HG02840 (cell line): ENCODE measurements at regions not wholly inside any gene's neighbourhood (a gene's known extent, or its start where the extent isn't known, plus 50 kb on each side); places are given as distances from the start of the nearest gene placed in this dataset.

ENCODE experiments used
- ATAC-seq: cut with Tn5 transposase; IDR thresholded peaks from one replicate; pipeline ENCODE4 v1.9.1; 2021; ENCODE audit warnings: mild to moderate bottlenecking, moderate library complexity, moderate number of reproducible peaks; ENCODE audit not compliant: unreplicated experiment, low FRiP score

DNA sequence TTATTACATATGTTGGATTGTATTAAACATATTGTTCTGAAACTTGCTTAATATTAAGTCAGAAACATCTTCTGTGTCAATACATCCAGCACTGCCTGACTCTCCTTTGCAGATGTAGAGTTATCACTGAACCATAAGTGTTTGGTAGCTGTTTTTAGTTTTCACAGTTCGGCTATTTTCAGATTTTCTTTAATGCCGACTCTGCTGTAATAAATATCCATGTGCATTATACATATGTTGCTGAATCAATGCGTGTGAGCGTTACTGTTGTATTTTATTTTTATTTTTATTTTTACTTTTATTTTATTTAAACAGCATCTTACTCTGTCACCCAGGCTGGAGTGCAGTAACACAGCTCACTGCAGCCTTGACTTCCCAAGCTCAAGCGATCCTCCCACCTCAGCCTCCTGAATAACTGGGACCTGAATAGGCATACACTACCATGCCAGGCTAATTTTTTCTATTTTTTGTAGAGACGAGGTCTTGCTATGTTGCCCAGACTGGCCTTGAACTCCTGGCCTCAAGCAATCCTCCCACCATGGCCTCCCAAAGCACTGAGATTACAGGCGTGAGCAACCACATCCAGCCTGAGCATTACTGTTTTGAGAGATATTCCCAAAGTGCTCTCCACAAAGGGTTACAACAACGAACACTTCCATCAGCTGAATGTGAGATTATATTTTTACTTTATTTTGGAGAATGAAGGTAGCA is 50.7 kb upstream of the NOCT start:
- no peak for ATAC-seq

DNA sequence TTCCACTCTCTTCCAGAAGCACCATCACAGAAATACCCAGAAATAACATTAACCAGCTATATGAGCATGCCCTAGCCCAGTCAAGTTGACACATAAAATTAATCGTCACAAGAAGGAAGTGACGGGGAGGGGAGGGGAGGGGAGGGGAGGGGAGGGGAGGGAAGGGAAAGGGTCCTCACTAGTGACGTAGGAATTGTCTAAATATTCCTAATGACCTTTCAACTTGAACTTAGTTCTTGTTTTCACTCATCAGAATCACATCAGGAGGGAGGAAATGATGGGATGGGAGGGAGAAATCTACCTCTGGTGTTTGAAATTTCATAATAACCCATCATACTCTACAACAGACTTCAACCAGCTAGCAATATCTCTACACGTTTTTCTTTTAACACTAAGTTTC is 52.2 kb upstream of the NOCT start:
- no peak for ATAC-seq

DNA sequence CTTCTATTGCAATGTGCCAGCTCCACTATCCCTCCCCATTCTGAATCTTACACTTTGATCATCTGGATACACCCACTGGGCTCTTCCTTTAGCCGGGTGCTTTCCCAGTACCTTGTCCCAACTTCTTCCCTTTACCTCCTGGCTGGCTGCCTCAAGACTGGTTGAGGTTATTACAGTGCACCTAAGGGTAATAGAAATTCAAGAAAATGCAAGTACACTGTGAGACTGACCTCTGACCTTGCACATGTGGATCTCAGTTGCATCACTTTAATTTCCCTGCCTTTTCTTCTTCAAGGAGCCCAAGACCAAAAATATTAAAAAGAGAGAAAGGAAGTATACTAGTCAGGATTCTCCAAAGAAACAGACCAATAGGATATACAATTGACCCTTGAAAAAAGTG is 53.9 kb upstream of the NOCT start:
- no peak for ATAC-seq

DNA sequence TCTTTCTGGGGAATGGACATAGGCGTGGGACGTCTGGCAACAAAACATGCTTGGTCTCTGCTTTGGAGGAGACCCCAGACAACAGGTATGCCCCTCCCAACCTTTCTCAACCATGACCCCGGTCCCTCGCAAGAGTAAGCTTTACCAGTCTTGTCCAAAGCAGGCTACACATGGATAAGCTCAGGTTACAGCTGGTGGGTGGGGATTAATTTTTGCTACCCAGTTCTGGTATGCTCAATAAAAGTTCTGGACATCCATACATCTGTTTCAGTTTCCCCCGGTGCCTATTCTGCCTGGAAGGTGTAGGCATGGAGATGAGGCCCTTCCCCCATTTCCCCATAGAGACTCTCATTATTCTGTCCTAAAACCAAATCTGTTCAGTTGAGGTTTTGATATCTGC is 54.5 kb upstream of the NOCT start:
- ATAC-seq: no peak

DNA sequence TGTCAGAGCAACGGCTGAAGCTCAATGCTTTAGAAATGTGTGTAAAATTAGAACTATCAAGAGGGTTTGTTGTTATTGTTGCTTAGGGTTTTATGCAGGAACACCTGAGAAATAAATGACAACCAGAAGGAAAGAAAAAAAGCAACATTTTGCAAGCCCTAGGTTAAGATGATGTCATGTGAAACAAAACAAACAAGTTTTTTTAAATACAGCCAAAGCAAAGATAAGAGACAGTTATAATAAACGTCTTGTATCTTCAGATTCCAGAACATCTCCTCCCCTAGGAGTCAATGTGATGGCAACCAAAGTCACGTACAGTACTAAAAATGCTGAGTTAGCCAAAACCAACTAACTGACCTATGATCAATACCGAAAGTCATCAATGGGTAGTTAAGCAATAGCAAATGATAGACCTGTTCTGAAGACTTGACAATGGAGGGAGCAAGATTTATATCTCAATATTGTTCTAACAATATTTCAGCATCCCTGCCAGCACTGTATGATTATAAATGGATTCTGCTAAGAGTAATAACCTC is 55.3 kb upstream of the NOCT start:
- no peak for ATAC-seq

DNA sequence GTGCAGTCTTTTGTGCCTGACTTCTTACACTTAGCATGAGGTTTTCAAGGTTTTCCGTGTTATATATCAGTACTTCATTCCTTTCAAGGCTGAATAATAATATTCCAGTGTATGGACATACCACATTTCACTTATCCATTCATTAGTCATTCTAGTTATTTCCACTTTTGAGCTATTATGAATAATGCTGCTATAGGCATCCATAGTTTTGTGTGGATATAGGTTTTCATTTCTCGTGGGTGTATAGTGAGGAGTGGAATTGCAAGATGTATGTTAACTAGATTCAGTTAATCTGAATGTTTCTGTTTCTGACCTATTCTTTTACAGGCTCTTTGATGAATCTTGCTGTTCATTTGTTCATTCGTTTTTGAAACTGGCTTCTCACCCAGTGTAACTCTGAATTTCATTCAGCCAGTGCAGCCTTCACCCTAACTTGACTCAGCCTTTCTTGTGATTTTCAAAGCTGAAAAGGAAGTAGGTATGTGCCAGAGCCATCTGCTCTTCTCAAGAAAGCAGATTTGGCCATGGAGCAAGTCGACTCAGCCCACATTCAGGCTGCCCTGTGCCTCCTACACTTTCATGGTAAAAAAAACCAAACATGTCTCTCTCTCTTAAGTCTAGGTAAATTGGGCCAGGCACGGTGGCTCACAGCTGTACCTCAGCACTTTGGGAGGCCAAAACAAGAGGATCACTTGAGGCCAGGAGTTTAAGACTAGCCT is 56.3 kb upstream of the NOCT start:
- no peak for ATAC-seq

DNA sequence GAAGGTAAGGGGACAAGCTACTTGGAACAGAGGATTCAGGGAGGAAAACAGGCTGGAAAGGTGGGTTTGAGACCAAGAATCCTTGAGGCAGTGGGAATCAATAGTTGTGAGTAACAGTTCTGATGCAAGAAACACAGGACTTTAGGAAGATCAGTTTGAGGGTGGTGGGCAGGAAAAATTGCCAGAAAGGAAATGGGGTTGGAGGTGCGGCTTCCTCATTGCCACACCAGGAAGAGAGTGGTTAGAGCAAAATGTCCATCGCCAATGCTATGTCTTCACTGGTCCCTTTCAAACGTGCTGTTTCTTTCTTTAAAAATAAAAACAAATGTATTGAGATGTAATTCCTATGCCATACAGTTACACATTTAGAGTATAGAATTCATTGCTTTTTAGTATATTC is 57.1 kb upstream of the NOCT start:
- no peak for ATAC-seq

DNA sequence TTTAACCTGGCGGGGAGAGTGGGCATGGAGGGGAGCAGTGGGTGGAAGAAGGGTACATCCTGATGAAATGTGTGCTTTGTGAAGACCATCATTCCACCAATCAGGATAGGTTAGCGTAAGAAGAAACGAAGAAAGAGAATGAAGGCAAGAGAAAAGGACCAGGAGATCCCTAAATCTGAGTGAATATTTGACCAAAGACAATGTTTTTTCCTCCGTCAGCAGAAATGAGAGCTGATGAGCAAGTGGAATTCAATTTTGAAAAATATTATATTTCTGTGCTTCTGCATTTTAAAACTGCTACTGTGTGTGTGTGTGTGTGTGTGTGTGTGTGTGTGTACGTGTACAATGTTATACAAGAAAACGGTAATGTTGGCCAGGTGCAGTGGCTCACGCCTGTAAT is 58.3 kb upstream of the NOCT start:
- ATAC-seq: no peak

DNA sequence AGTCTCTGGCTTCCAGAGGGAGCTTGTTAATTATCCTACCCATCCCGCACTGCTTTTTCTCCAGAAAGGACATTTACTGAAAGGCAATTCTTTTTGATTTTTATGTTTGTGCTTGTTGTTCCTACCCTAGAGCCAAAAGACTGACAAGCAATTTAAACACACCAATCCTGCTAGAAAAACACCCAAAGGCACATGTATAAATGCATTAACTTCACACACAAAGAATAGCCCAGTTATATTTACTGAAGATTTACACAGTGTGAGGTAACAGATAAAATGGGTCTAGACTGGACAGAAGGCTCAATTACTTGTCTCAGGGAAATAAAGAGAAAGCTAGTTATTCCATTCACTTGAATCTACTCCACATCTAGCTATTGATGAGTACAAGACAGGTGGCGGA is 61.2 kb upstream of the NOCT start:
- no peak for ATAC-seq

DNA sequence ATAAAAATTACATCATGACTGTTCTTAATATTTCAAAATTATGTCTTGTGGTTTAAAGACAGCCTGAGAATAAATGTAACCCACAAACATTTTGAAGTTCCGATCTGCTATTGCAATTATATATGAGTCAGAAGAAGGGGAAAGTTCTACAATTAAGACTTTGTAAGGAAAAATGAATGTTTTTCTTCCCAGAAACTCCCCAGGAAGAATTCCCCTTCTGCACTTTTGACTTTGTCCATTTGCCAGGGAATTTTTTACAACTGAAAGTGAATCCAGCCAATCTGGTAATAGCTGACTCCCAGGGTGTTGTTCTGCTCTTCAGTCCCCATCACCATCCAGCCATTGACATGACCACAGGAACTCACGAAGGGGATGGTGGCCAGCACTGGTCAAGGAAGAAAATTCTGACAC is 61.6 kb upstream of the NOCT start:
- no peak for ATAC-seq

DNA sequence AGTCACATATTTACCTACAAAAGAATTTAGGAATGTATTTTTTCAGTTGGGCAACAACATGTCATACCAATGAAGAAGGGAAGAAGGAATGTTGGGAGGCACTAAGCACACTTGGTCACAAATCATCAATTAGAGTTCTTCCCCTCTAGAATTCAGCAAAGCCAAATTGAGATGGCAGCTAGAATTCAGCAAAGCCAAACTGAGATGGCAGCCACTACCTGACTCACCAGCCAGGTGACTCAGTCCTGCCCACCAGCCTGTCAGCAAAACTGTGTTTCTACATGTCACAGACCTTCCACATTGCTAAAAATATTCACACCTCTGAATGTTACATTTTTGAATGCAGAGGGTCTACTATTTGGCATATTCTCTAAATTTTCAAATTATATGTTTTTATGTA is 63.2 kb upstream of the NOCT start:
- no peak for ATAC-seq

DNA sequence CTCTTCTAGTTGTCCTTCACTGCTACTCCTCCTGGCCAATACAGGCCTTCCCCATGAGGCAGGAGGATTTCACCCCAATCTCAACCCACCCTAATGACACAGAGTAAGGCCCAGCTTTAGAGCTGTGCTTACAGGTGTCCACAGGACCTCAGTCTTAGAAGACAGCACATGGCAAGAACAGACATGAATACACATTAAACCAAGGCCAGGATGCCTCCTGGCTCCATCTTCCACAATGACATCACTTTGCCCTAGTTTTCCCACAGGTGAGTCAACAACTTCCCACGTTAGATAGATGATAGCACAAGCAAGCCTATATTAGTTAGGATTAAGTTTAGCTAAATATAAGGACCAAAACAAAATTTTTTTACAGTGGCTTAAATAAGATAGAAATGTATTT is 63.8 kb upstream of the NOCT start:
- no peak for ATAC-seq

DNA sequence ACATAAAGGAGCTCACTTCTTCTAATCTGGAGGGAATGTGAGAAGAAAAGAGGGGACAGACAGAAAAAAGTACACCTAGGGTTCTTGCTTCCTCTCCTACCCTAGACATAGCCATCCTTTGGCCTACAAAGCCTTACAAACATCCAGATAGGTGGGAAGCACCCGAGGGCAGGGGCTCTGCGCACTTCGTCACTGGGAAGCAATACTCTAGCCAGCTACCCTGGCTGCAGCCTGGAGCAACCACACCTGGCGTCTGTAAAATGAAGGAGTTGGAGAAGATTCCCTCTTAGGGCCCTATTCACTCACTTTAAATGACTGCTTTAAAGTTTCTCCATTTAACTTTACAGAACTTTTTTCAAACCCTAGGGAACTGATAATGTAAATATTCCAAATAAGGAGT is 65.7 kb upstream of the NOCT start:
- ATAC-seq: no peak

DNA sequence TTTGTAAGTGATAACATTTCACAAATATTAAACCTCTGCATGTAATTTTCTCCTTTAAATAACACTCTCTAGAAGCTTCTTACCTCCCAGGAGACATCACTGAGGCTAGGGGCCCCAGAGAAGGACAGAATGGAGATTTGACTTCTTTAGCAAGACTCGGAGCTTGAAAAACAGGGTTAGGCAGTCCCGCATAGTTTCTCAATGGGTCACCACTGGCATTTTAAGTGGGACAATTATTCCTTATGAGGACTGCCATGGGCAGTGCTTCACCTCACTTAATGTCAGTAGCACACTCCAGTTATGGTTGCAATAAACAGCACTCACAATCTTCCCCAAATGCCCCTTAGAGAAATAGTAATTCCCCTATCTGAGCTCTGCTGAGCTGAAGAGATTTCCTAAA is 66.7 kb upstream of the NOCT start:
- ATAC-seq: no peak

DNA sequence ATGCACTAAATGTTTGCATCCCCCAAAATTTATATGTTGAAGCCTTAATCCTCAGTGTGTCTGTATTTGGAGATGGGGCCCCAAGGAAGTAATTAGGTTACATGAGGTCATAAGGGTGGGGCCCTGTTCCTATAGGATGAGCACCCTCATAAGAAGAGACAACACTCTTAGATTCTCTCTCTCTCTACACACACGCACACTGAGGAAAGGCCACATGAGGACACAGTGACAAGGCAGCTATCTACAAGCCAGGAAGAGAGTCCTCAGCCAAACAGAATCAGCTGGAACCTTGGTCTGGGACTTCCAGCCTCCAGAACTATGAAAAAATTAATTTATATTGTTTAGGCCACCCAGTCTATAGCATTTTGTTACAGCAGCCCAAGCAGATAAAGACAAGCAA is 69.3 kb upstream of the NOCT start:
- no peak for ATAC-seq

DNA sequence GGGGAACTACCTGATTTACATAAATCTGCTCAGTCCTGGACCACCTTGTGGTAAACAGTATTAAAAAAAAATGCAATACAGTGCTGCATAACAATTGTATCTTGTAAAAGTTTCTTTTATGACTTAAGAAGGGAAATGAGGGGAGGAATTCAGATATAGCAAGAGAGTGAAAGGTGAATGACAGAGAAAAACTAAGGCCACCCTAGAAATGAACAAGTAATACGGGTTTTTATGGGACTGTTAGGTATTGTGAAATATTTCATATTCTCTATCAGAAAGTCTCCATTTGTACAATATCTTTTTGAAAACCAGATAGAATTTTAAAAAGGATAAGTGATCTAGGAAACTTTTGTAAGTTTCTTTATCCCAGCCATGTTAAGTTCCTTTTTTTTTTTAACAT is 69.7 kb upstream of the NOCT start:
- no peak for ATAC-seq

DNA sequence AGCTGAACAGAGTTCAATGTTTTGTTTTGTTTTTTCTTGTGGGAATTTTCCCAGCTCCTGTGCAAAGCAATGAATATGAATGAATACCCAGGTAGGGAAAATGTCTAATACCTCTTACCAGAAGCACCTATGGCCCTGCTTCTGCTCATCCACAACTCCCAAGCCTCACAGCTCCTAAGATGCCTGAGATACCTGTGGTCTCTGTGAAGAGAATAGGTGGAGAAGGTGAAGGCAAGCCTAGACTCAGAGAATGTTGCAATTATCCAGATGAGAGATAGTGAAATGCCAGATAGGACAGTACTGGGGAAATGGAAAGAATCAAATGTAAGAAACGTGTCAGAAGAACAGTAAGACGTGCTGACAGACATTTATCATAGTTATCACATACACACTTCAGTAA is 70.2 kb upstream of the NOCT start:
- no peak for ATAC-seq

DNA sequence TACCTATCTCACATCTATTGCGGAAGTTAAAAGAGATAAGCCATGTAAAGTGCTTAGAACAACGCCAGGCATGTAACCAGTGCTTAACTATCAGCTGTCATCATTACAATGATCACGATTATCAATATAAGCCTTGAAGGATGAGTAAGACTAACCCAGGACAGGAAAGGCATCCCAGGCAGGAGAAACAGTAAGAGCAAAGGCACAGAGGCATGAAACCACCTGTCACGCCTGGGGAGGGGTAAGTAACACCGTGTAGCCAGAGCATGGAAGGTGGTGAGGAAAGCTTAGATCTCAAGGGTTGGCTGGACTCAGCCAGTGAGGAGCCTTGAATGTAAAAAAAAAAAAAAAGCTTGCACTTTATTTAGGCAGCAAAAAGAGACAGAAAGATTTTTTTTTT is 71.7 kb upstream of the NOCT start:
- ATAC-seq: no peak

DNA sequence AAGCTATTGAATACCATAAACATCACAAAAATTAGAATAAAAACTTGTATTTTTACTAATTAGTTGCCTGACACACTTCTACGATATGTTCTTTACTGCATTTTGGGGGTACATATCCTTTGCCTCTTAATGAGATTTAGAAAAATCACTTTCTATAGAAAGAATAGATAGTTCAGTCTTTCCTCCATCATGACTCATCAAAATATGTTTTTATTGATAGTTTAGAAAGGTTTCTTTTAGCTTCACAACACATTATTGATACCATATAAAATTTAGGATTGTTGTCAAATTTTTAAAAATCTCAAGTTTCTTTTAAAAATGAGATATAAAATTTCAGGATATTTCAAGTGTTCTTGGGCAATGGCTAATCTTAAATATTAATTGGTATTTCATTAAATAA is 74.5 kb upstream of the NOCT start:
- no peak for ATAC-seq

DNA sequence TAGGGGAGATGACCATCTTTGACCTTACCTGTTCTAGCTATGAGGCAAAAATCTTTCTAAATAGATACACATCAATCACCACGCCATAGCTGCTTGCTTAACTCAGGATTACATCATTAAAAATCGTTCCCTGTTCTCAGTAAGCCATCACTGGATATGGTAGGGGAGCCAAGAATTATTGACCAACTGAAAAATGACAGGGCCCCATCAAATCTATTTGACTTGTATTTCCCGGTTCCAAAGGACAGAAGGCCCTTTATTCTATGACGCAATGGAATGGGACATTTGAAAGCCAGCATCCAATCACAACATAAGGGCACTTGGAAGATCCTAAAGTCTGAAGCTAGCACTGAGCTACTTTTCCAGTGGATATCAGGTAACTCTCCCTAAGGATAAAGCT is 75.6 kb upstream of the NOCT start:
- no peak for ATAC-seq

DNA sequence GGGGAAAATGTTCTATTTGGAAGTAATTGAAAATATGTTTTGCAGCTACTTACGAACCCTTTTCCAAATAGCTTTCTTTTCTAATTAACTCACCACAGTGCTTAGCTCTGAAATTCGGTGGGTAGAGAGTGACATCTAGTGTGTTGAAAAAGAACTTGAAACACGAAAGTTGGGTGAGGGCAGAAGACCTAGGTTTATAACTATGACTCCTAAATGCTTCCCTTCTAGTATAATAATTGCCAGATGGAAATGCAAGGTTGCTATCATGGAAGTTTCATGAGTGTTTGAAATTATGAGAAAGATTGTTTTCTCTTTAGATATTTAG is 77.3 kb upstream of the NOCT start:
- no peak for ATAC-seq

DNA sequence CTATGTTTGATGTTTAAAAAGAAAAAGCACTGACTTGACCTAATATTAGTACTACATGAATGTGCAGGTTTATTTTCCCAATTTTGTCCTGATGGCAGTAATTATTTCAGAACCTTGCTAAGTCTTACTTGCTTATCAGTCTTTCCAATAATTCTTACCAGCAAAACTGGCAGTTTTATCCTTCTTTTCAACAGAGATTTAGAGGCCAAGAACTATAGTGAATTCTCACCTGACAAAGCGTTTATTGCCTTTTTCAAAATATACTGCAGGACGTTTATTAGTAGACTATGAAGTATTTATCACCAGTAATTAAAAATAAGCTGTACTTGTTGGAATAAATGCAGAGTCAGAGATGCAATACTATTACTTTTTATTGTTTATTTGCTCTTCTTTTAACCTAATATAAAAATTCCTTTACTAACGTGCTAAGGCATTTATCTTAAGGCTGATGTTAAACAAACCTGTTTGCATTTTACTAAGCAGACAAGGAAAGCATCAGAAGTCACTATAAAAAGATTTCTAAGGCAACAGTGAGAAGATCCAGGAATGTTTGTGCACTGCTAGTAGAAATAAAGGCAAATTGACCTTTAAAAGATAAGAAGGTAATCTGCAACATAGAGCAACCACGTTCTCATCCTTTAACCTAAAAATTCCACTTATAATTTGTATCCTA is 80.3 kb upstream of the NOCT start:
- no peak for ATAC-seq
